GM06990 (cell line): ENCODE measurements at regions not wholly inside any gene's neighbourhood (a gene's known extent, or its start where the extent isn't known, plus 50 kb on each side); places are given as distances from the start of the nearest gene placed in this dataset.

Source experiments
- DNase-seq: peaks from one replicate; pipeline ENCODE4 v3.0.0-alpha.2; 2011; ENCODE audit not compliant: insufficient read length; ENCODE audit errors: extremely low read depth
- H3K27me3 ChIP-seq: replicated peaks from 2 replicates; pipeline ENCODE4 v1.6.0; 2011; ENCODE audit warnings: low read length; ENCODE audit not compliant: control insufficient read depth, insufficient read depth
- H3K36me3 ChIP-seq: 2 replicates; pipeline ENCODE4 v1.5.1; 2011; ENCODE audit warnings: low read length; ENCODE audit not compliant: control insufficient read depth, insufficient read depth
- H3K4me3 ChIP-seq: replicated peaks from 2 replicates; pipeline ENCODE4 v1.5.1; 2011; ENCODE audit warnings: low read depth, mild to moderate bottlenecking, control low read depth, low read length
- TF ChIP-seq, protein P1 (sequence below): IDR thresholded peaks from 2 replicates; pipeline ENCODE4 v1.5.1; 2011; ENCODE audit warnings: low read length, control low read depth, mild to moderate bottlenecking, inconsistent platforms; ENCODE audit not compliant: insufficient read depth, poor library complexity, severe bottlenecking

DNA sequence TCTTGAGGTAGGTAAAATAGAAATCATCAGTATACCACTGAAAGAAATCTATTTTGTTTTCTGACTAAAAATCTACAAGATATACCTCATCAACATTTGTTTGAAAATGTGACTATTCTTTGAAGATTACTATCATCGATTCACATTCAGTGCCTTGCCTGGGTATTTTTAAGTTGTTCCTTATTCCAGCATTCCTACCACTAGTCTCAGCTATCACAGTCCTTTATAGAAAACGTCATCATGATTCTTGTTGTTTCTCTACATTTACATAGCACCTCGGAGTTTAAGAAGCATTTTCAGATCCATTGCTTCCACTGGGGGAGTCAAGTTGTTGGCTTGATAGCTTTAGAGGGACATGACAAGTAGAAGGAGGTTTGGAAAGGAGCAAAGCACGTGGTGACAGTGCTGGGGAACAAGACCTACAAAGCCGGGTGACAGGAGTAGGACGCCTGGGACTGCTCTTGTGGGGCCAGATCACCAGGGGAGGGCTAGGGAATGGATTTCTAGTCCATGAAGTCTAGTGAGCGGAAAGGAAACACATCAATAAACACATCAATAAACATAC, 61.5 kb downstream of the HES1 start:
- TF ChIP-seq, protein P1, sequence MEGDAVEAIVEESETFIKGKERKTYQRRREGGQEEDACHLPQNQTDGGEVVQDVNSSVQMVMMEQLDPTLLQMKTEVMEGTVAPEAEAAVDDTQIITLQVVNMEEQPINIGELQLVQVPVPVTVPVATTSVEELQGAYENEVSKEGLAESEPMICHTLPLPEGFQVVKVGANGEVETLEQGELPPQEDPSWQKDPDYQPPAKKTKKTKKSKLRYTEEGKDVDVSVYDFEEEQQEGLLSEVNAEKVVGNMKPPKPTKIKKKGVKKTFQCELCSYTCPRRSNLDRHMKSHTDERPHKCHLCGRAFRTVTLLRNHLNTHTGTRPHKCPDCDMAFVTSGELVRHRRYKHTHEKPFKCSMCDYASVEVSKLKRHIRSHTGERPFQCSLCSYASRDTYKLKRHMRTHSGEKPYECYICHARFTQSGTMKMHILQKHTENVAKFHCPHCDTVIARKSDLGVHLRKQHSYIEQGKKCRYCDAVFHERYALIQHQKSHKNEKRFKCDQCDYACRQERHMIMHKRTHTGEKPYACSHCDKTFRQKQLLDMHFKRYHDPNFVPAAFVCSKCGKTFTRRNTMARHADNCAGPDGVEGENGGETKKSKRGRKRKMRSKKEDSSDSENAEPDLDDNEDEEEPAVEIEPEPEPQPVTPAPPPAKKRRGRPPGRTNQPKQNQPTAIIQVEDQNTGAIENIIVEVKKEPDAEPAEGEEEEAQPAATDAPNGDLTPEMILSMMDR = no peak
- no peaks in the 10 kb centered on the region for H3K36me3 ChIP-seq
- no peaks in the 10 kb centered on the region for H3K27me3 ChIP-seq
- H3K4me3 ChIP-seq = no peak overlapping the region
- DNase-seq = no peak

DNA sequence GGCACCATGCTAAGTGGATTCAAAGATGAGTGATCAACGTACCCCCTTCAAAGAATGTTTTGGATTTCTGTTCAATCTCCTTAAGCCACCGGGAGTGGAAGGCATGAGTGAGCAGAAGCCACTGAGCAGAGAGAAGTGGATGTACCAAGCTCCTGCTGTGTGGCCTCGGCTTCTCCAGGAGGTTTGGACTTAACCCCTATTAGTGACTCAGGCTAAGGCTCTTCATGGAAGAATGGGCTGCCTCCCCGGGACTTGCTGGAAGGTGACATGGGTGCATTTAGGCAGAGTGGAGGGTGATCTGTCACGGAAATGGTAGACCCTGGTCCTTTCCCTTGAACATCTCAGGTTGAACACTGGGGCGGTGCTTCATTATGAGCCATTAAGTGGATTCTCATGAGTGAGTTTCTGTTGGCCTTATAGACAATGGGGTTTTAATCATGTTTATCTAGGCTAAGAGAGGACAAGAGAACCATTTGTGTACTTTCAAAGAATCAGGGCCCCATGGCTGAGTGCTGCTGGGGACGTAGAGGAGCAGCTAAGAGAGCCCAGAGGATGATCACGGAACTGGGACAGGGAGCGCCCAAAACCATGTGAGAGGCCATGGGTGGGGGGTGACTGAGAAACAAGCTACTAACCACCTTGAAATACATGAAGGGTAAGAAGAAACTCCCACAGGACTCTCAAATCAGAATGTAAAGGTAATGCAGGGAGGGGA, 62.2 kb downstream of the HES1 start:
- H3K4me3 ChIP-seq = no peak overlapping the region
- H3K36me3 ChIP-seq = no peaks in the 10 kb centered on the region
- no peak for DNase-seq
- H3K27me3 ChIP-seq = no peaks in the 10 kb centered on the region
- TF ChIP-seq, protein P1 = no peak

DNA sequence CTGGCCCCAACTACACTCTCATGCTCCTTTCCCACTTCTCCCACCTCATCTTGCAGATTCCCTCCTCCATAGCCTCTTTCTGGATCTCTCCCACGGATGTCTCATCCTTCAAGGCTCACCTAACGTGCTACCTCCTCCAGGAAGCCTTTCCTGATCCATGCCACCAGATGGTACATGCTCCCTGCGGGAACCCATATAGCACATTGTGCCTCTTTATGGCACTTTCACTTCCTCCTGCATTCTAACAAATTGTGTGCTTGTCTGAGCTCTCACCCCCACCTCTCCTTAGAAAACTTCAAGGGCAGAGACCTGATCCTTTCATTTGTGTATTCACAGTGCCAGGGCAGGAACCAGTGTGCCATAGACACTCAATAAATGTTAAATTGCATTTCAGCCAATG, 63.0 kb downstream of the HES1 start:
- H3K27me3 ChIP-seq = no peaks in the 10 kb centered on the region
- no peak for DNase-seq

DNA sequence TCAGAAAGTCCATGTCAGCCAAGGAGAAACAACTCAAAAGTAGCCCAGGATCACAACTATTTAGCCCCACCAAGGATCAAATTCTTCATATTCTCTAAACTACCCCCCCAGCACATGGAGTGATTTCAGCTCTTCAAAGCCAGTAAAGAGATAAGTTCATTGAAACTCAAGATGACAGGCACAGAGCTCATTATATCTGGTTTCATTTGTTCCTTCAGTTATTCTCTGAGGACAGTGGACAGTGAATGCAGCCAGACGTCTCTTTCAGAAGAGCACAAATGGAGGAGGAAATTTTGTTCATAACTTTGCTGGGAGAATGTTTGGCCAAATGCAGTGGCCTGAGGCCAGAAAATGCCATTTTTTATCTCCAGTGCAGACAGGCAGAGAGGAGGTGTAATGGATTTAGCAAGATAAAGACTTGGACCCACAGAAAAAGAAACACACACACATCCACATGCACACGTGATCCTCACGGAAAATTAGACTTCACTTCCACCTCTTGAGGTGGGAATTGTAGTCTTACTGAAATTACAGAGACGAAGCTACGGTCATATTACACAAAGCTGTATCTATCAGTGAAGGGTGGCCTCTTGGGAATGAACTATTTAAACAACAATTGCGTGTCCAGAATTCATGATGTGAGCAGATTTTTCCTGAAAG, 64.6 kb downstream of the HES1 start:
- TF ChIP-seq, protein P1 = no peak
- no peaks in the 10 kb centered on the region for H3K27me3 ChIP-seq
- H3K36me3 ChIP-seq = no peaks in the 10 kb centered on the region
- no peak overlapping the region for H3K4me3 ChIP-seq
- DNase-seq = no peak

More for the DNA sequence above, 63.0 kb downstream of the HES1 start:
- TF ChIP-seq, protein P1 = no peak
- Histone ChIP-seq H3K4me3 (no peak overlapping the region), H3K36me3 (no peaks in the 10 kb centered on the region)

DNA sequence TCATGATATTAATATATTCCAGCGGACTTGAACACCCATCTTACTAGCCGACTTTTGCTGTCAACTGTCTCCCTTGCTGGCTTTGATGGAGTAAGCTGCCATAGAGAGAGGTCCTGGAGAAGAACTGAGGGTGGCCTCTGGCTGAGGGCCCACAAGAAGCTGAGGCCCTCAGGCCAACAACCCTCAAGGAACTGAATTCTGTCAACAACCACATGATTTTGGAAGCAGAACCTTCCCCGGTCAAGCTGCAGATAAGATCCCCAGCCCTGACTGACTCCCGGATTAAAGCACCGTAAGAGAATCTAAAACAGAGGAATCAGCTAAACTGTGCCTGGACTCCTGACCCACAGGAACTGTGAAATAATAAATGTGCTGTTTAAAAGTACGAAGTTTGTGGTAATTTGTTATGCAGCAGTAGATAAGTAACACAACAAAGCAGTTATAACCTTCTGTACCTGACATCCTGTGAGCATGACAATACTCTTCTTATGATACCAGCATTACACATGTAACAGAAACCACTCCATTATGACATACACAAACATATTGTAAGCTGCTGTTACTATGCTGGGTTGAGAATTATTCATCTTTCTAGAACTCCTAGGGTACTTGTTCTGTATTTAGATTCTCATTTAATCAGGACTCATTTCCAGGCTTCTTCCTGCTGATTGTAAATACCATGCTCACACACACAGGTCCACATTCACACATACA, 66.2 kb downstream of the HES1 start:
- no peak overlapping the region for H3K4me3 ChIP-seq
- TF ChIP-seq, protein P1 = no peak
- DNase-seq = no peak
- H3K27me3 ChIP-seq = no peaks in the 10 kb centered on the region
- no peaks in the 10 kb centered on the region for H3K36me3 ChIP-seq
